GM12878 (cell line): ENCODE measurements at regions not wholly inside any gene's neighbourhood (a gene's known extent, or its start where the extent isn't known, plus 50 kb on each side); places are given as distances from the start of the nearest gene placed in this dataset.

Source experiments
- ATAC-seq: fragments of 200-7000 bp; cut with Tn5 transposase; 3 replicates; pipeline ENCODE4 v1.9.1; 2020; ENCODE audit warnings: mild to moderate bottlenecking, moderate library complexity
- BruUV-seq: library from RNA; stranded (reverse); fragments of 400-500 nt; replicated peaks from 2 replicates; lab custom pipeline; 2021; lab: Mats Ljungman, UMichigan
- CTCF ChIA-PET: fragments of 300-600 bp; sonication (Branson Sonifier 250); formaldehyde crosslinking; extraction: SDS; loops from one replicate; lab custom pipeline; 2021; ENCODE audit warnings: inconsistent platforms; lab: Yijun Ruan, JAX
- POLR2A ChIA-PET: fragments of 350-600 bp; formaldehyde crosslinking; extraction: SDS; loops from one replicate; lab custom pipeline; 2021; ENCODE audit warnings: inconsistent platforms; lab: Charles Lee
- RAD21 ChIA-PET: fragments of 300-600 bp; sonication (Branson Sonifier 250); formaldehyde crosslinking; loops from one replicate; lab custom pipeline; 2023; ENCODE audit warnings: antibody characterized with exemption; ENCODE audit not compliant: unreplicated experiment; lab: Charles Lee
- SMC1A ChIA-PET: fragments of 300-600 bp; sonication (Branson Sonifier 250); formaldehyde crosslinking; loops from one replicate; lab custom pipeline; 2023; ENCODE audit not compliant: unreplicated experiment, uncharacterized antibody; lab: Charles Lee
- DNase-seq: peaks from one replicate; pipeline ENCODE4 v3.0.0-alpha.2; 2011; ENCODE audit warnings: low read depth, low spot score
- FAIRE-seq: peaks from 3 replicates; lab custom pipeline; 2011; peaks lifted over from hg19 to GRCh38; lab: Jason Lieb, UNC
- H2AFZ ChIP-seq: 2 replicates; pipeline ENCODE4 v1.6.0; 2011; ENCODE audit warnings: low read depth, low read length, control low read depth; ENCODE audit not compliant: control insufficient read depth
- H3K27ac ChIP-seq: 2 replicates; pipeline ENCODE4 v1.5.1; 2011; ENCODE audit warnings: control low read depth; ENCODE audit not compliant: control insufficient read depth, insufficient read depth
- H3K27me3 ChIP-seq, 2 experiments: replicated peaks in 1 of 2; 2 replicates each; pipeline versions ENCODE4 v1.6.0 to v1.6.1; 2011; ENCODE audit warnings: low read length in 1 of 2; ENCODE audit not compliant: control insufficient read depth in 2 of 2, insufficient read depth in 2 of 2
- H3K36me3 ChIP-seq, 2 experiments: 2 replicates each; pipeline ENCODE4 v1.5.1; 2011; ENCODE audit warnings: low read length in 1 of 2; ENCODE audit not compliant: control insufficient read depth in 2 of 2, insufficient read depth in 2 of 2
- H3K4me1 ChIP-seq: 2 replicates; pipeline ENCODE4 v1.6.1; 2011; ENCODE audit warnings: mild to moderate bottlenecking, low read length, moderate library complexity, mixed read lengths; ENCODE audit not compliant: control insufficient read depth, insufficient read depth
- H3K4me2 ChIP-seq: 2 replicates; pipeline ENCODE4 v1.6.0; 2011; ENCODE audit warnings: control low read depth; ENCODE audit not compliant: control insufficient read depth, insufficient read depth
- H3K4me3 ChIP-seq: fragments of 200-600 bp; sonication (generic); 2 replicates; pipeline ENCODE4 v1.5.1; 2016
- H3K79me2 ChIP-seq: 2 replicates; pipeline ENCODE4 v1.6.0; 2011; ENCODE audit warnings: low read length; ENCODE audit not compliant: control insufficient read depth, insufficient read depth
- H3K9ac ChIP-seq: 2 replicates; pipeline ENCODE4 v1.8.0; 2011; ENCODE audit warnings: low read length, control low read depth, mixed read lengths; ENCODE audit not compliant: control insufficient read depth, insufficient read depth
- H3K9me3 ChIP-seq: replicated peaks from 3 replicates; pipeline ENCODE4 v1.5.1; 2011; ENCODE audit warnings: mild to moderate bottlenecking, low read length; ENCODE audit not compliant: control insufficient read depth, insufficient read depth
- H4K20me1 ChIP-seq: 2 replicates; pipeline ENCODE4 v1.6.0; 2011; ENCODE audit not compliant: control insufficient read depth, insufficient read depth
- EED ChIP-seq: sonication (generic); IDR thresholded peaks from 2 replicates; pipeline ENCODE4 v1.6.1; 2016; ENCODE audit warnings: antibody characterized with exemption, low read depth
- MTA3 ChIP-seq: IDR thresholded peaks from 2 replicates; pipeline ENCODE4 v1.6.1; 2012; ENCODE audit warnings: low read length, inconsistent platforms, borderline replicate concordance
- NR2F1 ChIP-seq: fragments of 450-650 bp; conservative IDR thresholded peaks from 2 replicates; pipeline ENCODE4 v1.6.1; 2017; ENCODE audit warnings: mild to moderate bottlenecking
- POLR2A ChIP-seq: IDR thresholded peaks from 2 replicates; pipeline ENCODE4 v1.6.1; 2011; ENCODE audit warnings: low read depth, mild to moderate bottlenecking, low read length
- ZBTB4 ChIP-seq: fragments of 450-650 bp; formaldehyde crosslinking; IDR thresholded peaks from 2 replicates; pipeline ENCODE4 v1.4.0; 2022; ENCODE audit warnings: mild to moderate bottlenecking, moderate library complexity
- ZSCAN29 ChIP-seq: fragments of 450-650 bp; IDR thresholded peaks from 2 replicates; pipeline ENCODE4 v1.6.1; 2017; ENCODE audit warnings: mild to moderate bottlenecking, moderate library complexity
- WGBS: methylation state at CpG from one replicate; pipeline ENCODE4 v1.1.6; 2016; ENCODE audit warnings: low lambda C conversion rate; ENCODE audit not compliant: insufficient replicate concordance, insufficient coverage; ENCODE audit errors: missing lambda C conversion rate; 5-methylcytosine and 5-hydroxymethylcytosine counted together
- in situ Hi-C: fragments of 300-500 bp; cut with MboI; formaldehyde crosslinking; loops from 9 replicates; pipeline ENCODE4 v1.14.3; 2018; ENCODE audit warnings: mixed read lengths
- intact Hi-C: fragments of 100-400 bp; cut with micrococcal nuclease; formaldehyde crosslinking; loops from one replicate; pipeline ENCODE4 v1.14.2; 2022; ENCODE audit not compliant: unreplicated experiment

- Histone ChIP-seq H3K4me2 (no peak overlapping the region), H3K4me3 (no peak overlapping the region), H3K36me3 (no peaks in the 10 kb centered on the region), H3K4me1 (no peaks in the 10 kb centered on the region), H3K9me3 (no peaks in the 10 kb centered on the region), H2AFZ (no peak overlapping the region), H4K20me1 (no peaks in the 10 kb centered on the region), H3K79me2 (no peaks in the 10 kb centered on the region), H3K27me3 (no peaks in the 10 kb centered on the region; a peak in 1 of 4 replicates), H3K27ac (no peak overlapping the region), H3K9ac (no peak overlapping the region)
- ATAC-seq: no peak
- no TSS peak for BruUV-seq
- ChIA-PET CTCF (interaction anchor here (0.9 to 1.0 kb wide), 2 partner anchors 10 to 24 kb away, joined by 3 read pairs; no protein-coding TSS in a partner anchor), POLR2A (no interaction called here), SMC1A (no interaction called here), RAD21 (no interaction called here)
- no peak for DNase-seq
- WGBS: 8% methylated on average over 2 of the region's 2 CpGs
- in situ Hi-C loops (no loop called here), intact Hi-C loops (no loop called here)
- no peak for FAIRE-seq
- TF ChIP-seq ZBTB4 (CRISPR knock-in tag) (no peak), NR2F1 (no peak), POLR2A (no peak), MTA3 (no peak), ZSCAN29 (no peak), EED (no peak)
Measured at GRCh38 chr14:96670391-96670790, 126.8 kb upstream of the VRK1 start.
